ENCODE measurements at regions not wholly inside any gene's neighbourhood (a gene's known extent, or its start where the extent isn't known, plus 50 kb on each side); places are given as distances from the start of the nearest gene placed in this dataset.

GRCh38 chr2:181742361-181742760, 62.0 kb upstream of the NEUROD1 start:
- DNase-seq: no peak
- whole genome bisulfite sequencing, 2 donors: 40 to 56% methylated on average over 3 of the region's 3 CpGs
- no peak overlapping the region for H3K4me3 ChIP-seq
- no peak for ATAC-seq (ENCODE audit: insufficient read depth, low FRiP score)
- H3K4me1 ChIP-seq (ENCODE audit: control insufficient read depth in 5 of 5, insufficient read depth in 5 of 5, low read length in 5 of 5): no peaks in the 10 kb centered on the region
- no peaks in the 10 kb centered on the region for H3K27me3 ChIP-seq (ENCODE audit: control insufficient read depth in 3 of 3, insufficient read depth in 3 of 3, low read length in 2 of 3)
- H3K27ac ChIP-seq (ENCODE audit: low read depth in 1 of 2, low read length in 1 of 2): no peak overlapping the region
- no peaks in the 10 kb centered on the region for H3K36me3 ChIP-seq (ENCODE audit: control insufficient read depth in 4 of 4, insufficient read depth in 4 of 4, low read length in 4 of 4)
- H3K9me3 ChIP-seq (ENCODE audit: control insufficient read depth in 4 of 4, insufficient read depth in 3 of 4, low read length in 3 of 4): no peaks in the 10 kb centered on the region
- H3K9ac ChIP-seq (ENCODE audit: insufficient read depth in 1 of 2, low read length in 2 of 2): no peak overlapping the region
- TF ChIP-seq CTCF (IDR thresholded peaks at IDR 0.05; ENCODE audit: control extremely low read depth, extremely low read depth): no peak

- WGBS, 2 donors: 23 to 31% methylated on average over 6 of the region's 6 CpGs
- Histone ChIP-seq H3K27me3 (ENCODE audit: control insufficient read depth in 3 of 3, insufficient read depth in 3 of 3, low read length in 2 of 3) (no peaks in the 10 kb centered on the region), H3K36me3 (ENCODE audit: control insufficient read depth in 4 of 4, insufficient read depth in 4 of 4, low read length in 4 of 4) (no peaks in the 10 kb centered on the region), H3K27ac (ENCODE audit: low read depth in 1 of 2, low read length in 1 of 2) (no peak overlapping the region), H3K4me3 (no peak overlapping the region), H3K4me1 (ENCODE audit: control insufficient read depth in 5 of 5, insufficient read depth in 5 of 5, low read length in 5 of 5) (no peaks in the 10 kb centered on the region), H3K9ac (ENCODE audit: insufficient read depth in 1 of 2, low read length in 2 of 2) (no peak overlapping the region), H3K9me3 (ENCODE audit: control insufficient read depth in 4 of 4, insufficient read depth in 3 of 4, low read length in 3 of 4) (no peaks in the 10 kb centered on the region)
- peak; percentile 46 to 80 (median 74) for DNase-seq
- TF ChIP-seq CTCF (IDR thresholded peaks at IDR 0.05; ENCODE audit: control extremely low read depth, extremely low read depth): peak; percentile 71
- no peak for ATAC-seq (ENCODE audit: insufficient read depth, low FRiP score)
Measured at GRCh38 chr2:181742922-181743722, 62.8 kb upstream of the NEUROD1 start.

- Histone ChIP-seq H3K36me3 (ENCODE audit: control insufficient read depth in 4 of 4, insufficient read depth in 4 of 4, low read length in 4 of 4) (no peaks in the 10 kb centered on the region), H3K4me1 (ENCODE audit: control insufficient read depth in 5 of 5, insufficient read depth in 5 of 5, low read length in 5 of 5) (no peaks in the 10 kb centered on the region), H3K27me3 (ENCODE audit: control insufficient read depth in 3 of 3, insufficient read depth in 3 of 3, low read length in 2 of 3) (no peaks in the 10 kb centered on the region), H3K9ac (ENCODE audit: insufficient read depth in 1 of 2, low read length in 2 of 2) (no peak overlapping the region), H3K9me3 (ENCODE audit: control insufficient read depth in 4 of 4, insufficient read depth in 3 of 4, low read length in 3 of 4) (no peaks in the 10 kb centered on the region), H3K4me3 (no peak overlapping the region), H3K27ac (ENCODE audit: low read depth in 1 of 2, low read length in 1 of 2) (no peak overlapping the region)
- no peak for DNase-seq
- 70 to 86% methylated on average over 2 of the region's 2 CpGs for WGBS, 2 donors
- ATAC-seq (ENCODE audit: insufficient read depth, low FRiP score): no peak
- no peak for TF ChIP-seq CTCF (IDR thresholded peaks at IDR 0.05; ENCODE audit: control extremely low read depth, extremely low read depth)
Measured at GRCh38 chr2:181743723-181744031, 63.4 kb upstream of the NEUROD1 start.
